ENCODE measurements at regions not wholly inside any gene's neighbourhood (a gene's known extent, or its start where the extent isn't known, plus 50 kb on each side); places are given as distances from the start of the nearest gene placed in this dataset.

- no peak for TF ChIP-seq ELK1 (IDR thresholded peaks at IDR 0.05; ENCODE audit: borderline replicate concordance, low read depth, low read length)
- TF ChIP-seq MXI1 (IDR thresholded peaks at IDR 0.05; ENCODE audit: borderline replicate concordance, low read depth, low read length): no peak
- TF ChIP-seq CTCF (conservative IDR thresholded peaks at IDR 0.05; ENCODE audit: low read depth, low read length): no peak
- no peak for TF ChIP-seq RAD21 (IDR thresholded peaks at IDR 0.05; ENCODE audit: low read length)
- no peak for TF ChIP-seq POLR2A (IDR thresholded peaks at IDR 0.05; ENCODE audit: low read depth, low read length)
- TF ChIP-seq SMC3 (IDR thresholded peaks at IDR 0.05; ENCODE audit: low read depth, low read length): no peak
- no peak for TF ChIP-seq CEBPB (IDR thresholded peaks at IDR 0.05; ENCODE audit: low read depth, low read length)
- TF ChIP-seq MAFK (IDR thresholded peaks at IDR 0.05; ENCODE audit: low read depth, low read length): no peak
- no peak for TF ChIP-seq RFX5 (IDR thresholded peaks at IDR 0.05; ENCODE audit: low read depth, low read length)
Measured at GRCh38 chr4:116202524-116202923, 882.9 kb downstream of the TRAM1L1 start.

Measured in IMR-90 (cell line).